HCT116 (cell line): ENCODE measurements at regions not wholly inside any gene's neighbourhood (a gene's known extent, or its start where the extent isn't known, plus 50 kb on each side); places are given as distances from the start of the nearest gene placed in this dataset.

Experiments used
- ATAC-seq: fragments of 200-7000 bp; cut with Tn5 transposase; 2 replicates; pipeline ENCODE4 v1.9.1; 2020; ENCODE audit warnings: mild to moderate bottlenecking, moderate library complexity
- BruUV-seq: library from RNA; stranded (reverse); fragments of 400-500 nt; replicated peaks from 2 replicates; lab custom pipeline; 2021; lab: Mats Ljungman, UMichigan
- CTCF ChIA-PET: fragments of 300-600 bp; sonication (Branson Sonifier 250); formaldehyde crosslinking; loops from one replicate; lab custom pipeline; 2021; ENCODE audit warnings: antibody characterized with exemption; lab: Charles Lee
- POLR2A ChIA-PET: fragments of 300-600, 350-600 bp; sonication (Branson Sonifier 250); formaldehyde crosslinking; loops from one replicate; lab custom pipeline; 2021; ENCODE audit warnings: antibody characterized with exemption; lab: Charles Lee
- RAD21 ChIA-PET, 2 experiments: fragments of 300-600 bp; sonication (Branson Sonifier 250); formaldehyde crosslinking; loops; one replicate each; lab custom pipeline; 2023; ENCODE audit warnings: low total read pairs in 2 of 2; ENCODE audit not compliant: uncharacterized antibody in 2 of 2, unreplicated experiment in 2 of 2, low non-redundant PET in 1 of 2; lab: Charles Lee
- DNase-seq: peaks from one replicate; pipeline ENCODE4 v3.0.0-alpha.2; 2010; ENCODE audit warnings: low read depth, low spot score
- H2AFZ ChIP-seq: fragments of 200-600 bp; shearing (Covaris generic), sonication (generic); 2 replicates; pipeline ENCODE4 v1.6.1; 2017; ENCODE audit warnings: low read depth, mixed run types, mixed read lengths, antibody characterized with exemption, low read length; ENCODE audit not compliant: poor library complexity, severe bottlenecking
- H3K27ac ChIP-seq: 2 replicates; pipeline ENCODE4 v1.5.1; 2012; ENCODE audit warnings: low read depth, low read length
- H3K27me3 ChIP-seq: fragments of 200-600 bp; sonication (generic); 2 replicates; pipeline ENCODE4 v1.6.1; 2016; ENCODE audit warnings: mixed run types, low read length, mixed read lengths; ENCODE audit not compliant: insufficient read depth
- H3K36me3 ChIP-seq, 2 experiments: fragments of 200-500 bp in 1 of 2; fragments of 200-600 bp in 1 of 2; sonication (Bioruptor generic) in 1 of 2; sonication (generic) in 1 of 2; 2 replicates each; pipeline versions ENCODE4 v1.5.1 to v1.6.1; 2014 to 2016; ENCODE audit warnings: low read length in 2 of 2, inconsistent platforms in 1 of 2, mixed read lengths in 1 of 2, mixed run types in 1 of 2; ENCODE audit not compliant: insufficient read depth in 2 of 2, control insufficient read depth in 1 of 2
- H3K4me1 ChIP-seq, 2 experiments: fragments of 200-600 bp in 1 of 2; sonication (generic) in 1 of 2; 2 replicates each; pipeline versions ENCODE4 v1.5.1 to v1.6.1; 2012 to 2017; ENCODE audit warnings: low read length in 2 of 2, inconsistent platforms in 1 of 2, mild to moderate bottlenecking in 1 of 2, mixed read lengths in 1 of 2, mixed run types in 1 of 2, moderate library complexity in 1 of 2; ENCODE audit not compliant: insufficient read depth in 2 of 2, control insufficient read depth in 1 of 2
- H3K4me2 ChIP-seq: fragments of 200-600 bp; sonication (generic); 2 replicates; pipeline ENCODE4 v1.6.1; 2017; ENCODE audit warnings: mixed run types, low read length, mixed read lengths
- H3K4me3 ChIP-seq, 2 experiments: fragments of 200-600 bp in 1 of 2; sonication (generic) in 1 of 2; replicated peaks in 1 of 2; 2 replicates each; pipeline ENCODE4 v1.5.1; 2011 to 2016; ENCODE audit warnings: low read length in 2 of 2, control low read depth in 1 of 2, low read depth in 1 of 2, mild to moderate bottlenecking in 1 of 2, mixed read lengths in 1 of 2, mixed run types in 1 of 2
- H3K79me2 ChIP-seq: fragments of 200-600 bp; sonication (generic); 2 replicates; pipeline ENCODE4 v1.6.1; 2017; ENCODE audit warnings: mild to moderate bottlenecking, mixed run types, low read length, moderate library complexity, mixed read lengths; ENCODE audit not compliant: insufficient read depth
- H3K9ac ChIP-seq: fragments of 200-600 bp; sonication (generic); 2 replicates; pipeline ENCODE4 v1.6.1; 2016; ENCODE audit warnings: low read length, mixed read lengths
- H3K9me2 ChIP-seq: fragments of 200-600 bp; sonication (generic), shearing (Covaris generic); 2 replicates; pipeline ENCODE4 v1.6.1; 2017; ENCODE audit warnings: mixed run types, mild to moderate bottlenecking, moderate library complexity; ENCODE audit not compliant: insufficient read depth
- H3K9me3 ChIP-seq, 2 experiments: fragments of 200-500 bp in 1 of 2; fragments of 200-600 bp in 1 of 2; sonication (Bioruptor generic) in 1 of 2; sonication (generic) in 1 of 2; 2 replicates each; pipeline ENCODE4 v1.6.1; 2014 to 2017; ENCODE audit warnings: low read length in 2 of 2, mixed read lengths in 2 of 2, inconsistent platforms in 1 of 2, low read depth in 1 of 2, mild to moderate bottlenecking in 1 of 2, mixed run types in 1 of 2, moderate library complexity in 1 of 2; ENCODE audit not compliant: control insufficient read depth in 1 of 2, insufficient read depth in 1 of 2
- H4K20me1 ChIP-seq: fragments of 200-600 bp; sonication (generic), shearing (Covaris generic); 2 replicates; pipeline ENCODE4 v1.6.1; 2017; ENCODE audit warnings: mixed run types, mild to moderate bottlenecking, moderate library complexity; ENCODE audit not compliant: insufficient read depth
- CBX3 ChIP-seq: IDR thresholded peaks from 2 replicates; pipeline ENCODE4 v1.6.1; 2012; ENCODE audit warnings: low read depth
- EGR1 ChIP-seq: IDR thresholded peaks from 2 replicates; pipeline ENCODE4 v1.6.1; 2012; ENCODE audit warnings: low read depth
- ELF1 ChIP-seq: IDR thresholded peaks from 2 replicates; pipeline ENCODE4 v1.6.1; 2012; ENCODE audit warnings: low read depth, borderline replicate concordance
- EZH2 ChIP-seq: fragments of 200-600 bp; sonication (generic); IDR thresholded peaks from 2 replicates; pipeline ENCODE4 v1.6.1; 2017; ENCODE audit warnings: antibody characterized with exemption, mixed run types
- EZH2phosphoT487 ChIP-seq: fragments of 200-600 bp; IDR thresholded peaks from 2 replicates; pipeline ENCODE4 v1.6.1; 2018; ENCODE audit warnings: antibody characterized with exemption, borderline replicate concordance
- FOSL1 ChIP-seq: IDR thresholded peaks from 2 replicates; pipeline ENCODE4 v1.6.1; 2012; ENCODE audit warnings: low read depth
- JUND ChIP-seq: IDR thresholded peaks from 2 replicates; pipeline ENCODE4 v1.6.1; 2012
- MAX ChIP-seq: IDR thresholded peaks from 2 replicates; pipeline ENCODE4 v1.6.1; 2012
- POLR2AphosphoS5 ChIP-seq: IDR thresholded peaks from 2 replicates; pipeline ENCODE4 v1.6.1; 2011; ENCODE audit warnings: mild to moderate bottlenecking, low read depth, low read length, moderate library complexity
- SIN3A ChIP-seq: IDR thresholded peaks from 2 replicates; pipeline ENCODE4 v1.6.1; 2012; ENCODE audit warnings: low read depth
- SP1 ChIP-seq: IDR thresholded peaks from 2 replicates; pipeline ENCODE4 v1.6.1; 2012; ENCODE audit warnings: low read depth
- TCF7L2 ChIP-seq: IDR thresholded peaks from 2 replicates; pipeline ENCODE4 v1.7.0; 2011; ENCODE audit warnings: borderline replicate concordance, inconsistent platforms; ENCODE audit not compliant: insufficient read depth, insufficient read length; ENCODE audit errors: extremely low read depth
- YY1 ChIP-seq: IDR thresholded peaks from 2 replicates; pipeline ENCODE4 v1.6.1; 2011; ENCODE audit warnings: low read length, low read depth, moderate library complexity, mild to moderate bottlenecking; ENCODE audit not compliant: insufficient replicate concordance; ENCODE audit errors: extremely low read depth
- ZFX ChIP-seq: fragments of 450-650 bp; IDR thresholded peaks from 2 replicates; pipeline ENCODE4 v1.6.1; 2017
- ZNF274 ChIP-seq: fragments of 200-500 bp; sonication (Bioruptor generic); IDR thresholded peaks from 2 replicates; pipeline ENCODE4 v1.6.1; 2014; ENCODE audit warnings: mild to moderate bottlenecking, low read depth, low read length, inconsistent platforms
- intact Hi-C: fragments of 100-400 bp; cut with micrococcal nuclease; formaldehyde crosslinking; loops from 2 replicates; pipeline ENCODE4 v1.10.0; 2022
- TF ChIP-seq, protein P1 (sequence below): IDR thresholded peaks from 2 replicates; pipeline ENCODE4 v1.6.1; 2012; ENCODE audit warnings: low read depth

DNA sequence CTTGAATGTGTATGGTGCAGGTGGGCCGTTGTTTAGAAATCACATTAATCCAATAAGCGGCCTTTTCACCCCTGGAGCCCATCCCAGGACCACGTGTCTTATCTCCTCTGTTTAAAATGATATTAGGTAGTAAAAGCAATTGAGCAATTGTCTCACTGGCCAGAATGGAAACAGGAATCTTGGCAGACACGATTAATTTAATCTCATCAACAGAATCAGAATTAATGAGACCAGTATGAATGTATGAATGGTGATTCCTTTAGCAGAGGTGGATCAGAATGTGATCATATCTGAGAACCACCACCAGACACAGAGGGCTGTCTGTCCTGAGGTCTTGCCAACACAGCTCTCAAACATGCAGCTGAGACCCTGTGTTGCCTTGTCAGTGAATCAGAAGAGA is 1591.4 kb downstream of the REEP3 start:
- no peak overlapping the region for H3K9ac ChIP-seq
- no peak overlapping the region for H3K4me3 ChIP-seq
- H3K9me2 ChIP-seq, result no peaks in the 10 kb centered on the region
- no peak for DNase-seq
- RAD21 ChIA-PET, result no interaction called here
- no peak overlapping the region for H3K4me2 ChIP-seq
- no peaks in the 10 kb centered on the region for H4K20me1 ChIP-seq
- H3K4me1 ChIP-seq, result no peaks in the 10 kb centered on the region
- no peaks in the 10 kb centered on the region for H3K9me3 ChIP-seq
- no peaks in the 10 kb centered on the region for H3K79me2 ChIP-seq
- no TSS peak for BruUV-seq
- H3K27me3 ChIP-seq, result no peaks in the 10 kb centered on the region
- intact Hi-C loops, result no loop called here
- no peak overlapping the region for H2AFZ ChIP-seq
- no peak overlapping the region for H3K27ac ChIP-seq
- TF ChIP-seq JUND, result no peak
- no peak for TF ChIP-seq CBX3
- TF ChIP-seq TCF7L2, result no peak
- no peak for TF ChIP-seq EGR1
- TF ChIP-seq, protein P1, sequence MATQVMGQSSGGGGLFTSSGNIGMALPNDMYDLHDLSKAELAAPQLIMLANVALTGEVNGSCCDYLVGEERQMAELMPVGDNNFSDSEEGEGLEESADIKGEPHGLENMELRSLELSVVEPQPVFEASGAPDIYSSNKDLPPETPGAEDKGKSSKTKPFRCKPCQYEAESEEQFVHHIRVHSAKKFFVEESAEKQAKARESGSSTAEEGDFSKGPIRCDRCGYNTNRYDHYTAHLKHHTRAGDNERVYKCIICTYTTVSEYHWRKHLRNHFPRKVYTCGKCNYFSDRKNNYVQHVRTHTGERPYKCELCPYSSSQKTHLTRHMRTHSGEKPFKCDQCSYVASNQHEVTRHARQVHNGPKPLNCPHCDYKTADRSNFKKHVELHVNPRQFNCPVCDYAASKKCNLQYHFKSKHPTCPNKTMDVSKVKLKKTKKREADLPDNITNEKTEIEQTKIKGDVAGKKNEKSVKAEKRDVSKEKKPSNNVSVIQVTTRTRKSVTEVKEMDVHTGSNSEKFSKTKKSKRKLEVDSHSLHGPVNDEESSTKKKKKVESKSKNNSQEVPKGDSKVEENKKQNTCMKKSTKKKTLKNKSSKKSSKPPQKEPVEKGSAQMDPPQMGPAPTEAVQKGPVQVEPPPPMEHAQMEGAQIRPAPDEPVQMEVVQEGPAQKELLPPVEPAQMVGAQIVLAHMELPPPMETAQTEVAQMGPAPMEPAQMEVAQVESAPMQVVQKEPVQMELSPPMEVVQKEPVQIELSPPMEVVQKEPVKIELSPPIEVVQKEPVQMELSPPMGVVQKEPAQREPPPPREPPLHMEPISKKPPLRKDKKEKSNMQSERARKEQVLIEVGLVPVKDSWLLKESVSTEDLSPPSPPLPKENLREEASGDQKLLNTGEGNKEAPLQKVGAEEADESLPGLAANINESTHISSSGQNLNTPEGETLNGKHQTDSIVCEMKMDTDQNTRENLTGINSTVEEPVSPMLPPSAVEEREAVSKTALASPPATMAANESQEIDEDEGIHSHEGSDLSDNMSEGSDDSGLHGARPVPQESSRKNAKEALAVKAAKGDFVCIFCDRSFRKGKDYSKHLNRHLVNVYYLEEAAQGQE, result no peak
- no peak for TF ChIP-seq YY1
- no peak for TF ChIP-seq FOSL1
- TF ChIP-seq MAX, result no peak
- no peak for TF ChIP-seq EZH2
- no peak for TF ChIP-seq SIN3A
- TF ChIP-seq ZNF274, result no peak
- TF ChIP-seq POLR2AphosphoS5, result no peak
- TF ChIP-seq EZH2phosphoT487, result no peak
- no peak for TF ChIP-seq ELF1
- no peak for TF ChIP-seq ZFX
- TF ChIP-seq SP1, result no peak
- ATAC-seq, result no peak
- CTCF ChIA-PET, result no interaction called here
- POLR2A ChIA-PET, result no interaction called here
- H3K36me3 ChIP-seq, result no peaks in the 10 kb centered on the region
